ENCODE measurements at regions not wholly inside any gene's neighbourhood (a gene's known extent, or its start where the extent isn't known, plus 50 kb on each side); places are given as distances from the start of the nearest gene placed in this dataset.

DNA sequence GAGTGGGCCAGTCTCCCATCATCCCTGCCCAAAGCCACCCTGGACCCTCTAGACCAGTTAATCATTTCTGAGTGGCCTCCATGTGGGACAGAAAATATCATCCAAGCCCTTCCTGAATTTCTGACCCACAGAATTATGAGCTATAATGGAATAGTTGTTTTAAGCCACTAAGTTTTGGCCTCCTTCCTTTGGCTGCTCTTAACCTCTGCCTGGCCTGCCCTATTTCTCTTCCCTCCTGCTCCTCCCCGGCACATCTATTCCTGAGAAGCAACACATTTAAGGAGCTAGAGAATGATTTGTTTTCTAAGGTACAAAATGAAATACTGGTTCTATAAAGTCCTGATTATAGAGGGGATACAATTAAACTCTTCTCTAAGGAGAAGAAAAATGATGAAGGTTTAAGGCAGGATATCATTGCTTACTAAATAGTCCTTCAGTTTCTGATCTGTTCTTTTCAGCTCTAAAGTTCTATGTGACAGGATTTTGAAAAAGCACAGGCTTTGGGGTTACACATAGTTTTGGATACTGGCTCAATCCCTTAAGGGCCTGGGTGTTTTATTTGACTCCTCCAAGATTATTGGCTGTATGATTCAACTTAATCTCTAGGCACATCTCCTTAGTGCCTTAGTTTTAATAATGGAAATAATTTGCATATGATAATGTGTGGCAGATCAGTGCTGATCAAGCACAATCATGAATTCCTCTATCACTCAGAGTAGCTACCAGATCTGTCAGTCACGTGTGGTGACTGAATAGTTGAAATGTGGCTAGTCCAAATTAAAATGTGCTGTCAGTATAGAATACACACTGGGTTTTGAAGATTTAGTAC is 240.3 kb downstream of the VAPA start:
- TF ChIP-seq, protein P1, sequence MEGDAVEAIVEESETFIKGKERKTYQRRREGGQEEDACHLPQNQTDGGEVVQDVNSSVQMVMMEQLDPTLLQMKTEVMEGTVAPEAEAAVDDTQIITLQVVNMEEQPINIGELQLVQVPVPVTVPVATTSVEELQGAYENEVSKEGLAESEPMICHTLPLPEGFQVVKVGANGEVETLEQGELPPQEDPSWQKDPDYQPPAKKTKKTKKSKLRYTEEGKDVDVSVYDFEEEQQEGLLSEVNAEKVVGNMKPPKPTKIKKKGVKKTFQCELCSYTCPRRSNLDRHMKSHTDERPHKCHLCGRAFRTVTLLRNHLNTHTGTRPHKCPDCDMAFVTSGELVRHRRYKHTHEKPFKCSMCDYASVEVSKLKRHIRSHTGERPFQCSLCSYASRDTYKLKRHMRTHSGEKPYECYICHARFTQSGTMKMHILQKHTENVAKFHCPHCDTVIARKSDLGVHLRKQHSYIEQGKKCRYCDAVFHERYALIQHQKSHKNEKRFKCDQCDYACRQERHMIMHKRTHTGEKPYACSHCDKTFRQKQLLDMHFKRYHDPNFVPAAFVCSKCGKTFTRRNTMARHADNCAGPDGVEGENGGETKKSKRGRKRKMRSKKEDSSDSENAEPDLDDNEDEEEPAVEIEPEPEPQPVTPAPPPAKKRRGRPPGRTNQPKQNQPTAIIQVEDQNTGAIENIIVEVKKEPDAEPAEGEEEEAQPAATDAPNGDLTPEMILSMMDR (IDR thresholded peaks at IDR 0.05) = no peak
- TF ChIP-seq EP300 (IDR thresholded peaks at IDR 0.05) = no peak
- no peak for TF ChIP-seq POLR2A (IDR thresholded peaks at IDR 0.05)
